HEK293T (cell line): ENCODE measurements at regions not wholly inside any gene's neighbourhood (a gene's known extent, or its start where the extent isn't known, plus 50 kb on each side); places are given as distances from the start of the nearest gene placed in this dataset.
"Not testable (repeated sequence)": the region's sequence is repeated elsewhere in the genome, so short reads cannot be mapped to it uniquely, and the experiment has no call there.

ENCODE experiments used
- L3MBTL2 ChIP-seq: fragments of 450-650 bp; conservative IDR thresholded peaks from 2 replicates; pipeline ENCODE4 v1.6.1; 2016; ENCODE audit warnings: mild to moderate bottlenecking
- SUZ12 ChIP-seq: fragments of 450-650 bp; IDR thresholded peaks from 2 replicates; pipeline ENCODE4 v1.6.1; 2016; ENCODE audit warnings: mild to moderate bottlenecking
- TARDBP ChIP-seq: fragments of 450-650 bp; IDR thresholded peaks from 2 replicates; pipeline ENCODE4 v1.6.1; 2016

GRCh38 chr2:111452208-111452607 is 331.5 kb downstream of the BCL2L11 start:
- TF ChIP-seq L3MBTL2, SUZ12, TARDBP: not testable (repeated sequence)
